CD4-positive, CD25-positive, alpha-beta regulatory T cell (primary cell): ENCODE measurements at regions not wholly inside any gene's neighbourhood (a gene's known extent, or its start where the extent isn't known, plus 50 kb on each side); places are given as distances from the start of the nearest gene placed in this dataset.

Experiments used
- ATAC-seq, 2 donors: fragments of 150-1000 bp; cut with Tn5 transposase; one replicate each; pipeline ENCODE4 v1.10.0; 2021; ENCODE audit warnings: low read depth in 2 of 2, moderate number of reproducible peaks in 2 of 2, moderate library complexity in 1 of 2
- DNase-seq, 3 donors: peaks; one replicate each; pipeline versions ENCODE4 v3.0.0 to v3.0.0-alpha.2; 2012 to 2022; ENCODE audit warnings: mixed read lengths in 1 of 3
- H3K27ac ChIP-seq: one replicate; pipeline ENCODE4 v1.7.0; 2013; ENCODE audit warnings: mild to moderate bottlenecking, low read length; ENCODE audit not compliant: insufficient read depth, poor library complexity, severe bottlenecking
- H3K27me3 ChIP-seq: one replicate; pipeline ENCODE4 v1.7.0; 2013; ENCODE audit warnings: low read length; ENCODE audit not compliant: control insufficient read depth, insufficient read depth
- H3K36me3 ChIP-seq: one replicate; pipeline ENCODE4 v1.7.0; 2013; ENCODE audit warnings: mild to moderate bottlenecking, low read length, moderate library complexity; ENCODE audit not compliant: control insufficient read depth, insufficient read depth
- H3K4me1 ChIP-seq: 2 replicates; pipeline ENCODE4 v1.7.0; 2013; ENCODE audit warnings: mild to moderate bottlenecking, low read length; ENCODE audit not compliant: insufficient read depth, control insufficient read depth, poor library complexity, severe bottlenecking
- H3K4me3 ChIP-seq: one replicate; pipeline ENCODE4 v1.7.0; 2013; ENCODE audit warnings: low read depth, mild to moderate bottlenecking, low read length, moderate library complexity
- H3K9me3 ChIP-seq, 2 experiments: 1 replicate in 1 of 2; 2 replicates in 1 of 2; pipeline ENCODE4 v1.7.0; 2013; ENCODE audit warnings: low read length in 2 of 2, mild to moderate bottlenecking in 1 of 2, moderate library complexity in 1 of 2; ENCODE audit not compliant: control insufficient read depth in 2 of 2
- H3K27ac Mint-ChIP-seq, 3 donors: one replicate each; pipeline ENCODE4 v1.8.0; 2020 to 2022; ENCODE audit warnings: mild to moderate bottlenecking in 3 of 3, mixed read lengths in 3 of 3, moderate library complexity in 2 of 3
- H3K27me3 Mint-ChIP-seq: one replicate; pipeline ENCODE4 v1.8.0; 2022; ENCODE audit warnings: mild to moderate bottlenecking, mixed read lengths
- H3K36me3 Mint-ChIP-seq: one replicate; pipeline ENCODE4 v1.8.0; 2020; ENCODE audit warnings: mixed read lengths
- H3K4me1 Mint-ChIP-seq, 4 donors: one replicate each; pipeline ENCODE4 v1.8.0; 2020 to 2022; ENCODE audit warnings: mixed read lengths in 4 of 4, mild to moderate bottlenecking in 1 of 4
- H3K4me3 Mint-ChIP-seq, 4 donors: one replicate each; pipeline ENCODE4 v1.8.0; 2020 to 2022; ENCODE audit warnings: mild to moderate bottlenecking in 4 of 4, mixed read lengths in 4 of 4, moderate library complexity in 3 of 4
- H3K9me3 Mint-ChIP-seq, 7 donors: one replicate each; pipeline ENCODE4 v1.8.0; 2020 to 2022; ENCODE audit warnings: mixed read lengths in 7 of 7, mild to moderate bottlenecking in 3 of 7, moderate library complexity in 2 of 7

DNA sequence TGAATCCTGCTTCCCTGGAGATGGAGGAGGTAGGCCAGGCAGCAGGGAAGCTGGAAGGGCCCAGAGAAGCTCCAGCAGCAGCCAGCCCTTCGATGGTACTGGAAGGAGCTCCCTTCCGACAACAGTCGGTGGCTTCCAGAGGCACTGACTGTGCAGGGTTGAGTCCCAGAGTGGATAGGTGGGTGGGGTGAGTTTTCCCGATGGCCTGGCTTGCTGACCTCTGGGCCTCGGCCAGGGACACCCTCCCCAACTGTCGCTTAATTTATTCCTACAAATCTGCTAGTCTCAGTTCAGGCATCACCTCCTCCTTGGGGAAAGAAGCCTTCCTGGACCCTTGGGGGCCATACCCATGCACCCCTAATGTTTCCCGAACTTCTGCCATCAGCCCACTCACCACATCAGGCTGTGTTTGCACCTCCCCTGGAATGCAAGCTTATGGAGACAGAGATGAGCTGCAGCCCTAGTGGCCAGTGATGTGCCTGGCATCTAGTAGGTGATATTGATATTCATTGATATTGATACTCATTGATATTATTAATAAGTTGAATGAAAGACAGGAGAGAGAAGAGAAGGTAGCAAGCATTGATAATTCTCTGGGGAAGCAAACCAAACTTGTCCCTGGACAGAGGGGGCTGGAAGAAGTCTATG, 104.6 kb upstream of the BOD1 start:
- no peaks in the 10 kb centered on the region for H3K4me1 ChIP-seq
- peak overlapping the region in 1 of 3 donors; percentile 60 for H3K27ac Mint-ChIP-seq
- DNase-seq (no peak), ATAC-seq (no peak)
- H3K27ac ChIP-seq = no peak overlapping the region
- H3K4me3 Mint-ChIP-seq = no peak overlapping the region
- no peaks in the 10 kb centered on the region for H3K36me3 ChIP-seq
- H3K4me1 Mint-ChIP-seq = no peaks in the 10 kb centered on the region
- H3K27me3 ChIP-seq = no peaks in the 10 kb centered on the region
- H3K4me3 ChIP-seq = no peak overlapping the region
- no peaks in the 10 kb centered on the region for H3K9me3 ChIP-seq
- peaks cover 5% of the 10 kb centered on the region for H3K27me3 Mint-ChIP-seq
- no peaks in the 10 kb centered on the region for H3K36me3 Mint-ChIP-seq
- peaks cover 0 to 3% (median 0%) of the 10 kb centered on the region in 7 donors for H3K9me3 Mint-ChIP-seq

GRCh38 chr5:173721601-173722232, 105.3 kb upstream of the BOD1 start:
- Histone ChIP-seq H3K36me3 (no peaks in the 10 kb centered on the region), H3K27ac (no peak overlapping the region), H3K4me3 (no peak overlapping the region), H3K27me3 (no peaks in the 10 kb centered on the region), H3K9me3 (no peaks in the 10 kb centered on the region), H3K4me1 (no peaks in the 10 kb centered on the region)
- H3K4me1 Mint-ChIP-seq = no peaks in the 10 kb centered on the region
- no peak overlapping the region for H3K27ac Mint-ChIP-seq
- ATAC-seq (no peak), DNase-seq (no peak)
- H3K9me3 Mint-ChIP-seq = peaks cover 0 to 3% (median 0%) of the 10 kb centered on the region in 7 donors
- no peaks in the 10 kb centered on the region for H3K36me3 Mint-ChIP-seq
- H3K27me3 Mint-ChIP-seq = peaks cover 5% of the 10 kb centered on the region
- no peak overlapping the region for H3K4me3 Mint-ChIP-seq

- H3K36me3 Mint-ChIP-seq = no peaks in the 10 kb centered on the region
- H3K27me3 Mint-ChIP-seq = no peaks in the 10 kb centered on the region
- no peaks in the 10 kb centered on the region for H3K4me1 ChIP-seq
- no peak overlapping the region for H3K27ac ChIP-seq
- no peak overlapping the region for H3K4me3 Mint-ChIP-seq
- no peaks in the 10 kb centered on the region for H3K36me3 ChIP-seq
- ATAC-seq (no peak), DNase-seq (no peak)
- H3K4me1 Mint-ChIP-seq = peaks cover 0 to 2% (median 0%) of the 10 kb centered on the region in 4 donors
- H3K27ac Mint-ChIP-seq = no peak overlapping the region
- H3K9me3 Mint-ChIP-seq = peaks cover 0 to 3% (median 0%) of the 10 kb centered on the region in 7 donors
- no peak overlapping the region for H3K4me3 ChIP-seq
- H3K9me3 ChIP-seq = no peaks in the 10 kb centered on the region
- no peaks in the 10 kb centered on the region for H3K27me3 ChIP-seq
Observed at GRCh38 chr5:173726846-173727557, 110.6 kb upstream of the BOD1 start.

GRCh38 chr5:173727839-173728778, 111.7 kb upstream of the BOD1 start:
- Histone ChIP-seq H3K27me3 (no peaks in the 10 kb centered on the region), H3K9me3 (no peaks in the 10 kb centered on the region), H3K4me1 (no peaks in the 10 kb centered on the region), H3K4me3 (no peak overlapping the region), H3K27ac (no peak overlapping the region), H3K36me3 (no peaks in the 10 kb centered on the region)
- DNase-seq (no peak), ATAC-seq (no peak)
- H3K27ac Mint-ChIP-seq = no peak overlapping the region
- H3K4me3 Mint-ChIP-seq = no peak overlapping the region
- H3K36me3 Mint-ChIP-seq = no peaks in the 10 kb centered on the region
- H3K9me3 Mint-ChIP-seq = peaks cover 0 to 3% (median 0%) of the 10 kb centered on the region in 7 donors
- H3K4me1 Mint-ChIP-seq = peaks cover 0 to 2% (median 0%) of the 10 kb centered on the region in 4 donors
- no peaks in the 10 kb centered on the region for H3K27me3 Mint-ChIP-seq

DNA sequence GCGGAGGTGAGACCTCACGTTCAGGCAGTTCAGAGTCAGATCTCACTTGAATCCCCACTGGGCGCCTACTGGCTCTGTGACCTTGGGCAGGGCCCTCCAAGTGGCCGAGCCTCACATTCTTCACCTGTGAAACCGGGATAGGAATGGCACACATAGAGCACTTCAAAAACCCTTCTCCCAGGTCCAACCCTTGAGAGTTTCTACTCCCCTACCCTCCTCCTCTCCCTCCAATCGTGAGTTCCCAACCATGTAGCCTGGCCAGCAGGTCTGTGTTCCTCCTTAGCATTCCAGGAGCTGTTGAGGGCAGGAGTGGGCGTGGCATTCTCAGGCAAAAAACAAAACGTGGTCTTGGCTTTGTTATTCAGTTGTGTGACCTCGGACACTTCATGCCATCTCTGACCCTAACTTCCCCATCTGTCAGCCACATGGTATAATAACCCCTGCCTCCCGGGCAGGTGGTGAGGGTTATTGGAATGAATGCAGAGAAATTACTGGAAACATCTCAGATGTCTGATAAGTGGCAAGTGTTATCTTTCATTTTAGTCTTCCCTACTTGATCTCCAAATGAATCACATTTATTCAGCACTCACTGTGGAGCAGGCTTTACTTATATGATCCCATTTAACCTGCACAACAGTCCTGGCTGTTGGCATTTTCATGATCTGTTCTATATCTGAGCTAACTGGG, 112.8 kb upstream of the BOD1 start:
- H3K27me3 ChIP-seq = no peaks in the 10 kb centered on the region
- H3K36me3 ChIP-seq = no peaks in the 10 kb centered on the region
- no peak overlapping the region for H3K27ac ChIP-seq
- H3K4me3 ChIP-seq = no peak overlapping the region
- Mint-ChIP-seq H3K9me3 (peaks cover 0 to 3% (median 0%) of the 10 kb centered on the region in 7 donors), H3K36me3 (no peaks in the 10 kb centered on the region), H3K27ac (no peak overlapping the region), H3K27me3 (no peaks in the 10 kb centered on the region), H3K4me3 (no peak overlapping the region), H3K4me1 (peaks cover 0 to 2% (median 0%) of the 10 kb centered on the region in 4 donors)
- ATAC-seq (no peak), DNase-seq (no peak)
- H3K4me1 ChIP-seq = no peaks in the 10 kb centered on the region
- no peaks in the 10 kb centered on the region for H3K9me3 ChIP-seq

DNA sequence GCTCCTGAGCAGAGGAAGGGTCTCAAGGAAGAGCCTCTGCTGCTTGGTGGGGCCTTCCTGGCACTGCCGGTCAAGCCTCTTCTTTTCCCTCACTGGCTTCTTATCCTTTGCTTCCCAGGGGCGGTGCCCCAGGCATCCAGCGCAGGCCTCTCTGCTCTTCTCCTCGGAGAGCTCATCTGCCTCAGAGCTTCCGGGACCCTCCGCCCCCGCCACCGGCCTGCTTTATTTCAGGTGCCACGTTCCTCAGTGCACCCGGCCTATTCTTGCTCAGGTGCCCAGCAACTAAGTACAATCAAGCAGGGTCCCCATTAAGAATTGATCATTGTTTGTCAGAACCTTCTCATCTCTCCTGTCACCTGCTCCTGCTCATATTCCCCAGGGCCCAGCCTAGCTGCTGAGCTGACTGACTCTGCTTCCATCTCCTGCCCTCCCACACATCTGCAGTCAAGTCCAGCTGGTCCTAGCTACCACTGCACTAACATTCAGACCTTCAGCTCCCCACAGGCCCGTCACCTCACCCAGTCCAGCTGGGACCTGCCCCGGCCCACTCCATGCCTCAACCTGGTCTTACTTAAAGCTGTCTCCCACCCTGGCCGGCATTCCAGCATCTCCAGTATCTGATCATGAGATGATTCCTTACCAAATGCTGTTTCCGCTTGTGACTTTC, 114.3 kb upstream of the BOD1 start:
- H3K27me3 Mint-ChIP-seq = no peaks in the 10 kb centered on the region
- no peaks in the 10 kb centered on the region for H3K9me3 ChIP-seq
- no peak overlapping the region for H3K27ac ChIP-seq
- H3K27ac Mint-ChIP-seq = peak overlapping the region in 1 of 3 donors; percentile 22
- H3K4me1 Mint-ChIP-seq = peaks cover 0 to 2% (median 0%) of the 10 kb centered on the region in 4 donors
- no peaks in the 10 kb centered on the region for H3K36me3 ChIP-seq
- no peaks in the 10 kb centered on the region for H3K4me1 ChIP-seq
- no peak for ATAC-seq
- H3K9me3 Mint-ChIP-seq = peaks cover 0 to 1% (median 0%) of the 10 kb centered on the region in 7 donors
- no peak overlapping the region for H3K4me3 Mint-ChIP-seq
- no peak for DNase-seq
- no peak overlapping the region for H3K4me3 ChIP-seq
- H3K27me3 ChIP-seq = no peaks in the 10 kb centered on the region
- H3K36me3 Mint-ChIP-seq = no peaks in the 10 kb centered on the region
